GF-D8 (cell line): ENCODE measurements at regions not wholly inside any gene's neighbourhood (a gene's known extent, or its start where the extent isn't known, plus 50 kb on each side); places are given as distances from the start of the nearest gene placed in this dataset.
"Not testable (repeated sequence)": the region's sequence is repeated elsewhere in the genome, so short reads cannot be mapped to it uniquely, and the experiment has no call there.

Experiments
- DNase-seq: peaks from one replicate; lab custom pipeline; 2025; lab: John Stamatoyannopoulos, UW

DNA sequence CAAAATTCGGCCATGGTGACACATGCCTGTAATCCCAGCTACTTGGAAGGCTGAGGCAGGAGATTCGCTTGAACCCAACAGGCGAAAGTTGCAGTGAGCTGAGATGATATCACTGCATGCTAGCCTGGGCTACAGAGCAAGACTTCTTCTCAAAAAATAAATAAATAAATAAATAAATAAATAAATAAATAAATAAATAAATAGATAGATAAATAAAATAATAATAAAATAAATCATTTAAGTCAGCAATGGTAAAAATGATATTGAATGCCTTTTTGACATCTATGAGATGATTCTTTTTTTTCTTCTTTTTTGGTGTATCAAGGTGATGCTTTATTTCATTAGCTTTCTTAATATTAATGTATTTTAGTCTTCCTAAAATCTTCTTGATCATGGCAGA, 221.7 kb upstream of the RXFP2 start:
- no peak for DNase-seq

DNA sequence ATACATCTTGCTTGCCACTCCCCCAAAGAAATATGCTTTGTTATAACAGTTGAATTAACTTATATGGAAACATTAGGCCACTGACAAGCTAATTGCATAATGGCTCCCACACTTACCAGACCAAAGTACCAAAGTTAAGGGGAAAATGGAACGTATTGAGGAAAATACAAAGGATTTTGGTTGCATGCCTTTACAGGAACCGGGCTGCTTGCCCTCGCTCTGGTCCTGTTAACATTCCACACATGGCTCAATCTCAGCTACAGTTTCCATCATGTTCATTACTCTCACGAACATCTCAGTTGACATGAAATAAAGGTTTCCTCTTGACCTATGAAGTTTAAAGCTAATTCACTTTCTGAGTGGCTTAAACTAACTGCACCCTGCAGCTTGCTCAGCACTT, 220.7 kb upstream of the RXFP2 start:
- DNase-seq, result no peak

DNA sequence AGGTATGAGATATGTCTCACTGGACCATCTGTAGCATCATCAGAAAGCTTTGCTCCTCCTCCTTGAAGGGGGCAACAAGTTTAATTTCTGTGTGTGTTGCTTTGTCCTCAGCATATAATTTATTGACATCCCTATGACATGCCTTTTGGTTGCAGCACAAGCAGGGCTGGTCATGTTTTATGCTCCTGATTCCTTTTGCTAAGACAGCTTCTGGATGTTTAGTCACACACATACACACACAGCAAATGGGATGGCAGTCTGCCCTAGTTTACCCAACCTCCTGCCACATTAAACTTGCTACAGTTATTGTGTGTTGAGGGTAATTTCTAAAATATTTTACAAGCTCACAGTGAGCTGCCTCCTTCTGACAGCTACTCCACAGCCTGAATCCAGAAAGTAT, 217.9 kb upstream of the RXFP2 start:
- no peak for DNase-seq

DNA sequence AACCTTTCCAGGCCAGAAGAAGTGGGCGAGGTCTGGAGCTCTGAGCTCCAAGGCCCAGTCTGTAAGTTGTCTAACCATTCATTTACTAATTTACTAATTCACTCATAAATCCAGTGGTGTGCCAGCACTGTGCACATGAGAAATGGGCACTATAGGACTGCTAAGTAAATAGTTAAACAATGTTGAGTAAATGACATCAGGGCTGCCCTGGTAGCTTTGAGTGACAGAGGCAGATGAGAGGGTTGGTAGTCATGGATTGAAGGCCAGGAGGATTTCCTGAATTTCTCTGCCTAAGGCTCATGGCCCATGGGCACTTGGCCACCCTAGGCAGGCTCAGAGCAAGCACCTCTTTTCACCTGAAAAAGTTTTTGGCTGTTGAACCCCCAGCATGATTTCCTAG, 216.9 kb upstream of the RXFP2 start:
- DNase-seq, result no peak

DNA sequence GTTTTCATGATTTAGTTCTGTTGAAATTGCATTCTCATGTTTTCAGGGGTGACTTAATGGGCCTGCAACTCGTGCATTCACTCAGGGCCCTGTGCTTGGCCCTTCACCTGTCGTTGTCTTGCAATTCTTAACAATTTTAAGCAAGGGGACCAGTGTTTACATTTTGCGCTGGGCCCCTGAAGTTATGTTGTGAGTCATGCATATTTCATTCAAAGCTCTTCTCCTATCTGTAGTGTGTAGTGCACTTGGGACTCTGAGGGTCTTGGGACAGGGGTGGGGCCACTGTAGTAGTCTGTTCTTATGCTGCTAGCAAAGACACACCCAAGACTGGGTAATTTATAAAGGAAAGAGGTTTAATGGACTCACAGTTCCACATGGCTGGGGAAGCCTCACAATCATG, 211.2 kb upstream of the RXFP2 start:
- no peak for DNase-seq

DNA sequence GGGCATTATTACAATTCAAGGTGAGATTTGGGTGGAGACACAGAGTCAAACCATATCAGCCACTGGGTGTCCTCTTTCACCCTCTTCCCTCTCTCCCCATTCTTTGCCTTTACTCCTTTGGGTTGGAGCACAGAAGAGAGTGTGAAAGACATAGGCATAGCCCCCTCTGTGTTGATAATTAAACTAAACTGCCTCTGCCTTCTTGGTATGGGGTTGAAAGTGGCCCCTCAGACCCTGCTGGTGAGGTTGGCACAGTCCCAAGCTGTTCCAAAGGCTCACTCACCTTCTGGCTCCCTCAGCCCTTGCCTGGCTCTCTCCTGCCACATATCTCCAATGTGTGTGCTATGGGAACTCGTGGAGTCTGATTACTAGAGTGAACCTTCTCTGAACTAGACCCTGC, 210.6 kb upstream of the RXFP2 start:
- no peak for DNase-seq

DNA sequence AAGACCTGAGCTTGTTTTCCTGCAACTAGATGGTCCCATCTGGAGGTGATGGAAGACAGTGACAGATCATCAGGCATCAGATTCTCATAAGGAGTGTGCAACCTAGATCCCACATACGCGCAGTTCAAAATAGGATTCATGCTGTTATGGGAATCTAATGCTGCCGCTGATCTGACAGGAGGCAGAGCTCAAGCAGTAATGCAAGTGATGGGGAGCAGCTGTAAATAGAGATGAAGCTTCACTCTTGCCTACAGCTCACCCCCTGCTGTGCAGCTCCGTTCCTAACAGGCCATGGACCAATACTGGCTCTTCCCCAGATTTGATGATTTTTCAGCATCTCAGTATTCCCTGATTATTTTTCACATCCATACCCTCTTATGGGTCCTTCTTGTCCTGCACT, 208.4 kb upstream of the RXFP2 start:
- no peak for DNase-seq

DNA sequence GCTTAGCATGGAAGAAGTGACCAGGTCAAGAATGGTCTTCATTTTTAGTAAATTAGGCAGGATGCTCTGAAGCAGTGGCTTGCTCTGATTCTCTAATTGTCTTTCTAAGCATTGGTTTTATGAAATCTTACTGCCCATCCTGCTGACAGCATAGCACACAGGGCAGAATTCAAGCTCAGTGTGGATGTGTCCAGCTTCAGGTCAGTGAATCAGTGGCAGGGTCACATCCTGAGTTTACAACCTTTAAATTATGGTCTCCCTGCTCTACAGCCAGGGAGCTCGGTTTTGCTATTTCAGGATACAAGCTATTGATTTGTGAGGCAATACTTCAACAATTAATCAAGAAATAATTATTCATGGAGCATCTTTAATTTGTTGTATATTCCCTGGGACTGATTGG, 202.3 kb upstream of the RXFP2 start:
- DNase-seq, result no peak

DNA sequence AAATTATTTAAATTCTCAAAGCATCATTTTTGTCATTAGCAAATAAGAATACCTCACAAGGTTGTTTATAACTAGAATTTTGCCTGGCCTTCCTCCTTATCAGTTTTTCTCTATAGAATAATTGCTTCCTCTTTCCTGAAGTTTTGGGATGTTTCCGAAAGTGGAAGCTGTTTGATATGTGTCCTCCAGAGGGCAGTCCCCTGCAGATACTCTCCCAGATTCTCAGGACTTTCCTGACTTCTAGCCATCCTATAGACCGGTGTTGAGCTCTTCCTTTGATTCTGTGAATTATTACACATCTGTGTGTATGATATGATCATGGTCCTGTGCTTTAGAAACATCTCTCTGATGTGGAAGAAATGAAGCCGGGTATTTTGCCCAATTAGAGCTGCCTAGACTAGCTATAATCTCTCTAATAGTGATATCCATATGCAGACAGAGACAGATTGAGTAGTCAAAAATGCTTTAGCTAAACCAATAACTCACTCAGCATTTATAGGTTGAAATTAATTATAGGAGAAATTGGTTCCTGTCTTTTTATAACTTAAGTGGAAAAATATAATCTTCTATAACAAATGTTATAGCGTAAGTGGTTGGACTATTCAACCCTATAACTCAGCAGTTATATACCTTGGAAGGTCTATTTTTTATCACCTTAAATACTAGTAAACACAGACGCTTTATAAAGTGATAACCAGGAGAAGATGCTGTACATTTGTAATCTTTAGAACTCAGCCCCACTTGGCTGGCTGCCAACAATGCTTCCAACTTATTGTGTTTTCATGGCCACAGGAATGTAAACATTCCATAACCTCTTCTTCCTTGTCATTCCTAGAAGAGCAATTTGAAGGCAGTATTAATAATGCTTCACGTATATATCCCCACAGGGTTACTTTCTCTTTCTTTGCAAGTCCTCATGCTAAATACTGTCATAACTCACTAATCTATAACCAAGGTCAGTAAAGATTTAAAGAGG, 201.0 kb upstream of the RXFP2 start:
- peak; percentile 12 for DNase-seq

DNA sequence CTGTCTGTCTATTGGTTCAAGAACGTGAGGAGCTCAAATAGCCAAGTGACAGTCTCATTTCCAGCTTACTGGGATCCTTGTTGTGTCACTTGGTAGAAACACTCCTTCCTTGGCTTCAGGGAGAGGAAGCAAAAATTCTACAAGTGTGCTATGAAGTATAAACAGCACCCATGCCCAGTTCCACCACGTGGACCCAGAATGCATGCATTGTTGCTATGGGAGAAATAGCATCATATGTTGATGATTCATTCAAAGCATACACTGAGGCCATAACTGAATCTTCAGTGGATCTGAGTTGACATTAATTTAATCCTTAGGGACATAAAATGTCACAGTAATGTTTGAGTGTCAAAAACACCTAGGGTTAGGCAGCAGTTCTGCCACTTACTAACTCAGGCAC, 199.0 kb upstream of the RXFP2 start:
- DNase-seq, result no peak

DNA sequence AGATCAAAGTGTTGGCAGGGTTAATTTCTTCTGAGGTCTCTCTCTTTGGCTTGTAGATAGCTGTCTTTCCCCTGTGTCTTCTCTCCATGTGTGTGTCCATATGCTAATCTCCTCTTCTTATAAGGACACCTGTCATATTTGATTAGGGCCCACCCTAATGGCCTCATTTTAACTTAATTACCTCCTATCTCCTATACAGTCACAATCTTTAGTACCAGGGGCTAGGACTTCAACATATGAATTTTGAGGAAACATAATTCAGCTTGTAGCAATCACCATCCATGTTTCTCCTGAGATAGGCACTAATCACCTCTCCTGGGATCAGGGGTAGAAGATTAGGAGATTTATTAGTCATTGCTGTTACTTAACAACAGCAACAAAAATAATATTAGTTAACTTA, 196.1 kb upstream of the RXFP2 start:
- DNase-seq, result no peak

DNA sequence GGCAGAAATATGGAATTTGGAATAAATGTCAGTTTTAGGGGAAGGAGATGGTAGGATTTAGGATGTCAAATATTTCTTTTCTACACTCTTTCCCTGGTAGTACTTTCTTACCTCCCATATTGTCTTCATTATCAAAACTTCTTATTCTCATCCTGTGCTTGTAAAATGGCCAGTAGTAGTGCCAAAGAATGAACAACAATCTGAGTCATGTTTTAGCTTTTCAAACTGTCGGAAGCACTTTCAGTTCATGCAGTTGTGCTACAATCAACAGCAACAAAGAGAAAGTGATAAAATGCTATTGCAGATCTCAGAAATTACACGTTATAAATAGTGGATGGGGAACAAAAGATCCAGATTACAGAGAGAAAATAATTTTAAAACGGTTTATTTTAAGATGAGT, 193.7 kb upstream of the RXFP2 start:
- no peak for DNase-seq

DNA sequence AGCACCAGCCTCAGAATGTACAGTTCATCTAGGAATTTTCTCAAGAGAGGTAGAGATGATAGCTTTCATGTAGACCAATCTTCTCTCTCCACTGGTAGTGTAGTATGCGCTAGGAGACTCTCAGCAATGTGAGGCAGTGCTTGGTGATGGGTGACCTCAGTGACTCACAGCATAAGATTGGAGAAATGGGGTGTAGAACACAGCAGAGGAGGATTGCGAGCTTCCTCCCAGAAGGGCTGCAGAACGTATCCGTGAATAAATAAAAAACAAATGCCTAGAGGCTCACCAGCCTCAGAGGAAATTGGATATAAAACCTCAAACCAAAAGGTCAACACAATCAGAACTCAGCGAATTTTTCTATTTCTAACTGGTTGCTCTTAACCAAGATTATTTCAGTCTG, 182.9 kb upstream of the RXFP2 start:
- no peak for DNase-seq

DNA sequence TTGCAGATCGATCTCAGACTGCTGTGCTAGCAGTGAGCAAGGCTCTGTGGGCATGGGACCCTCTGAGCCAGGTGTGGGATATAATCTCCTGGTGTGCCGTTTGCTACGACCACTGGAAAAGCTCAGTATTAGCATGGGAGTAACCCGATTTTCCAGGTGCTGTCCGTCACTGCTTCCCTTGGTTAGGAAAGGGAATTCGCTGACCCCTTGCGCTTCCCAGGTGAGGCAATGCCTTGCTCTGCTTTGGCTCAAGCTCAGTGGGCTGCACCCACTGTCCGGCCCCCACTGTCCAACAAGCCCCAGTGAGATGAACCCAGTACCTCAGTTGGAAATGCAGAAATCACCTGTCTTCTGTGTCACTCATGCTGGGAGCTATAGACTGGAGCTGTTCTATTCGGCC, 155.1 kb upstream of the RXFP2 start:
- not testable (repeated sequence) for DNase-seq

DNA sequence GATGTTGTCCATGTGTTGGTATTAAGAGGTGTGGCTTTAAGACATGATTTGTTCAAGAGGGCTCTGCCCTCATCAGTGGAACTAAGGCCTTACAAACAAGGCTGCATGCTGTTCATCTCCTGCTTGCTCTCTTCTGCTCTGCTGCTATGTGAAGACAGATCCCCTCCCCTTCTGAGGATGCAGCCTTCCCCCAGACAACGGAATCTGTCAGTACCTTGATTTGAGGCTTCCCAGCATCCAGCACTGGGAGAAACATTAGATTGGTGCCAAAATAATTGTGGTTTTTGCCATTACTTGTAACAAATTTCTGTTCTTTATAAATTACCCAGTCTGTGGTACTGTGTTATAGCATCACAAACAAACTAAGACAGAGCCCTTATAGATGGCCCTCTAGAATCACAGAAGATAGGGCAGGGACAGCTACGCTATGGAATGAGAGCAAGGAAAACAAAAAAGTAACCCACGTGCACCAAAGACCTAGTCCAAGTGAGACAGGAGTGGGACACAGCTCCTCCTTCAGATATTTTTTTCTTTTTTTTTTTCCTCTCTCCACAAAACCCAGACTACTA, 151.5 kb upstream of the RXFP2 start:
- DNase-seq, result no peak

DNA sequence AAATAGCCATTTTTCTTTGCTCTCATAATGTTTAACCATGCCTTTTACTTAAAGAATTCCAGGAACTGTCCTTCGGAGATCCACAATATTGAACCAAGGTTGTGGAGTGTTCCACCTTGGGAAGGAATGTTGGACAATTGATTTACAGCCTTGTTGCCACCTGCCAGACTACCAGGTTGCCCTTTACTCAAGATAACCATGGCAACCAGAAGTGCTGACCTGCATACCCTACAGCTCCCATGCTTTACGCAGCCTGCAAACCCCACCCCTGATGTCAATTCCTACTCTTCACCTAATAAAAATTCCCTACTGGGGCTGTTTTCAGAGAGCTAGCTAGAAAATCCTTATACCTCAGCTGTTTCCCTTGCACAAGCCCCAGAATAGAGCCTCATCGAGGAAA, 151.0 kb upstream of the RXFP2 start:
- DNase-seq, result no peak

DNA sequence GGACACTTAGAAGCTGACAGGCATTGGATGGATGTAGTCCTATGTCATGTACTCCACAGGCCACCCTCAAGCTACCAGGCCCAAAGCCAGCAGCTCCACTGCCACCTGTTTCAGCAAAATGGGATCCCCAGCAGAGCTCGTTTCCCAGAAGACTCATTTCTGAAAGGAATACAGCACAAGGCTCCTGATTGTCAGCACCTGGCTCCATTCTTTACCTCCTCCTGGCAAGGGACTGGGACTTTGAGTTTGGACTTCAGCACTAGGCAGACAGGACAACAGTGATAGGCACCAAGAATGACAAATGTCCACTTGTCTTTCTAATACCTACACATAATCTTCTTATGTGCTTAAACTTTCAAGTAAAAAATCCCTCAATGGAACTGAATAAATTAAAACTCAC, 150.4 kb upstream of the RXFP2 start:
- no peak for DNase-seq

DNA sequence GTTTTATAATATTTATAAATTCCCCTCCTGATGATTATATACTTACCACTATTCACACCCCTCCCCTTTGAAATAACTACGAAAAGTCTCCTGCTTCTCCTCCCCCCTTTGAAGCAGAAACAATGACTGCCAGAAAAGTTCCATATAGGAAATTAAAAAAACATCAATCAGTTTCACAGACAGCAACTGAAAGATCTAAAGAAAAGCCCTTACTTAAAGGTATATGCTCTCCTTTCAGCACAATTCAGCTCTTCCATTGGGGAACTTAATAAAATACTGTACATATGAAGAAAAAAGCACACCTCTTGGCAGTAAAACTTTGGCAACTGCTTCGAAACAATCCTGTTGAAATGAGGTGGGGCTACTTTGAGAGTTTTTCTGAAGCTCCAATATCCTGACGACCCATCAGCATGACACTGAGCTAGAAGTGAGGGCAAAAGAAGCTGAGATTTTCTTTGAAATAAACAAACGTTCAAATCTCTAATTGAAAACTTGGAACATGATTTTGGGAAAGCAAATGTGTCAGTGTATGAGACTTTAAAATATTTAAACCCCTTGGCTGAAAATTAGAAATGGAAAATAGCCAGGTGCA, 147.6 kb upstream of the RXFP2 start:
- DNase-seq, result no peak

DNA sequence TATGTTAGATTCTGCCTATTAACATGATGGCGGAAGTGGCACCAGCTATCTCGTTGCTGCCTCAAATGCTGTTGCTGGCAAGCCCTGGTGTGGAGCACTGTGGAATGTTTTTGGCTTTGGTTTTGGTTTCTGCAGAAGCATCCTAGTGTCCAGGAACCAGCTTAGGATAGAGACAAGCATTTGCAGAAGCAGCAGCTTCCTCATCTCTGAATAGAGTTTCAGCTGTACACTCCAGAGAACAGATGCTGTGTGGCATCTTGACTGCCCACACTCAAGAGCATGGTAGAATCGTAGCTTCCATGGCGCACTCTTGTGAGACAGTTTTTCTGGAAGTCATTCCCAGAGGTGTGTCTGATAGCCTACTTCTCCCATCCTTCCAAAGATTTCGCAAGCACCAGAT, 145.3 kb upstream of the RXFP2 start:
- DNase-seq, result no peak

DNA sequence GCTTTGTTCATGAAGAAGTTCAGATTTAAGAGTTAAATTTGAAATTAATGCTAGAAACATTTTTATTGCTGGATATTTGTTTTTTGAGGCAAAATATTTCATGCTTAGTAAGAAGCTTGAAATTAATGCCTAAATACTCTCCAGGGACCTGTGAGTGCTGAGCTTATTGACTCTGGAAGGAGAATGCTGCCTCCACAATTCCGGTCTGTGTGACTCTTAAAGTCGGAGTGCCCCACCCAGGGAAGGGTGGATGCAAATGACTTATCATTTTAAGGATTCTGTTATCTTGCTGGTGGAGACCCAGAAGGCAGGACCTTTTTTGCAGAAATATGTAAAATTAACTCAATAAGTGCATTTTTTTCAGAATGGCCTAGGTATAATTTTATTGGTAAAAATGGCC, 143.8 kb upstream of the RXFP2 start:
- no peak for DNase-seq

DNA sequence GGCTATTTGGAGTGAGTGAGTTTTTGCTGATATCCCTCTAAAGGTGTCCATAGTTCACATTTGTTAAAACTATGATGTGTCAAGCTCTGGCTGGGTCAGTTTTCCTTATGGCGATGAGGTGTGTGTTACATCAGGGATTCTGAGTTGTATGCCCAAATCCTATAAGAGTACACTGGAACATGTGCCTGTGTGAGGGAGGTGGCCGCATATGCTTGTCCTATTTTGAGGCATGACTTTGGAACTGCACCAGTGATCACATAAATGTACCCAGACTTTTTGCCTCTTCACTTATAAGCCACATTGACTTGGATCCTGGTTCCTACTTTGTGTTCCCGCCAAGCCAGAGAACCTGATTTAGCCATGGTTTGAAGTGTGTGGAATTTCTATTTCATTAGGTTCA, 140.3 kb upstream of the RXFP2 start:
- no peak for DNase-seq

DNA sequence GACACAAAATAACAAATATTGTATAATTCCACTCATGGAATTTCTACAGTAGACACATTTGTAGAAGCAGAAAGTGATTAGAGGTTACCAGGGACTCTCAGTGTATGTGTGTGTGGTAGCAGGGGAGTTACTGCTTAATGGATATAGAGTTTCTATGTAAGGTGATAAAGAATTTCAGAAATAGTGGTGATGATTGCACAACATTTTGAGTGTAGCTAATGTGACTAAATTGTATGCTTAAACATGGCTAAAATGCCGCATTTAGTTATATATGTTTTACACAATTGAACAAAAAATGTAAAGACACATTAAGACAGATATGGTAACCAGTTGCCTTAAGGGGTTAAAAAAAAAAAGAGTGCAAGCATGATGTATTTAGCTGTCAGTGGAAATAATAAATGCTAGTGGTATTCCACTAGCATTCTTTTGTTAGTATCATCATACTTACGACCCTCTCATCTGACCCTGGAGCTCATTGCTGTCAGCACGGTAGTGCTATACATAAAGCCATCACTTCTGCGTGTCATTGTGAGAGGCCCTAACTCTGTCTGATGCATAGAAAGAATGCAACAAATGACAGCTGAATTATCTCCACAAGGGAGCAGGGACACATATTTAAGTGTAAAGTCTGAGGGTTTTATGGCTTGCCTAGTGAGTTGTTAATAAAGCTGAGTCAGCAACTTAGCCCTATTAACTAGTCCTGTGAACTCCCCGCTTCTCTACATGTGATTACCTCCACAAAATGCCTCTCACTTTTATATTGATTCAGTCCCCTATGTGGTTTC, 134.1 kb upstream of the RXFP2 start:
- no peak for DNase-seq

DNA sequence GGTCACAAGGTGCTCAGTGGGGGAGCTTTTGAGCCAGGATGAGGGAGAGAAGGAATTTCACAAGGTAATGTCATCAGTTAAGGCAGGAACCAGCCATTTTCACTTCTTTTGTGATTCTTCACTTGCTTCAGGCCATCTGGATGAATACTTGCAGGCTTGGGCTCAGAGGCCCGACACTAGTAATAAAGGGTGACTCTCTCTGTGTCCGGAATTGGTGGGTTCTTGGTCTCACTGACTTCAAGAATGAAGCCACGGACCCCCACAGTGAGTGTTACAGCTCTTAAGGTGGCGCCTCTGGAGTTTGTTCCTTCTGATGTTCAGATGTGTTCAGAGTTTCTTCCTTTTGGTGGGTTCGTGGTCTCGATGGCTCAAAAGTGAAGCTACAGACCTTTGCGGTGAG, 131.8 kb upstream of the RXFP2 start:
- not testable (repeated sequence) for DNase-seq
